GM18502 (cell line): ENCODE measurements at regions not wholly inside any gene's neighbourhood (a gene's known extent, or its start where the extent isn't known, plus 50 kb on each side); places are given as distances from the start of the nearest gene placed in this dataset.

Source experiments
- ATAC-seq: cut with Tn5 transposase; IDR thresholded peaks from one replicate; pipeline ENCODE4 v1.9.1; 2021; ENCODE audit warnings: mild to moderate bottlenecking; ENCODE audit not compliant: unreplicated experiment, poor library complexity

DNA sequence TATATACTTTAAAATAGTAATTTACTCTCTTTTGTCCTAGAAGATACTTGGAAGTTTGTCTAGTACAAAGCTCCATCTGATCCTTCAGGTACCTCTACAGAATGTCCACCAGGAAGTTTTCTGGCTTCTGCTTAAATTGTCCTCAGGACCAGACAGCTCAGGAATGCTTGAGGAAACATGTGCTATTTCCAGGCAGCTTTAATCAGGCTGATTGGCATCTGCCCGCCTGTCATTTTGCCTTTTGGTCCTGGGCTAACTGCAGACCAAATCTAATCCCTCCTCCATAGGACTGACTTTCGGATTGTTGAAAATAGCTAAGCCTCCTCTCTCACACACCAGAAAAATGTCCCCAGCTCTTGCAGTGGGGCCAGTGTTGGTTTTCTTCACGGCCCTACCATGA is 113.4 kb upstream of the RGMA start:
- ATAC-seq = no peak

DNA sequence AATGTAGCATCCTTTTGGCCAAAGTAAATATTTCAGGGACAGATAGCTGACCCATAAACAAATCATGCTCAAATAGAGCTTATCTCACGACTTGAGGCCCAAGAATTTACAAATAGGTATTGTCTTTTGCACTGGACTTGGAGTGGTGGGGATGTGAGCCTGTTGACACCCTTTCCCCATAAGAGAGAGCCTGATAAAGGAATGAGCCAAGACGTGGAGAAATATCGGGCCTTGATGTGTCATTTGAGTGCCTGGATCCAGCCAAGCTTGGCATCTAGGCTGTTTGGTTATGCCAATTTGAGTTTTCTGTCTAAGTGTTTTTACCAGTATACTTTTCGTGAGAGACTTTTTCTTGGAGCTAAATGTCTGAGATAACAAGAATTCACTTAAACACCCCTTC is 112.9 kb upstream of the RGMA start:
- ATAC-seq = no peak

DNA sequence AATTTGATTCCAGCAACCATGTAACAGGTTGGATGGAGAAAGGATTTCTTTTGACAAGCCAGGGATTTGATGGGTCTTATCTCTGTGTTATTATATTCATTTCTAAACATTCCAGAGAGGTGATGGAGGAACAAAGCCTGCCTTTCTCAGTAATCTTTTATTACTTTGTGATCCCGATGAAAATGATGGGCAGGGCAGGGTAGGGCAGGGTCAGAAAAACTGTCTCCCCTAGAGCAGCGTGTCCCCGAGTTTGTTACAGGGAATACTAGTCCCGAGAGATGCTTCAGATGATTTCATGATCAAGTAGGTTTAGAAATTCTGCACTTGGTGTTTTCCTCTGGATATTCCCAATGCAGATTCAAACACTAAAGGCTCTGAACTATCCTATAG is 111.8 kb upstream of the RGMA start:
- no peak for ATAC-seq

DNA sequence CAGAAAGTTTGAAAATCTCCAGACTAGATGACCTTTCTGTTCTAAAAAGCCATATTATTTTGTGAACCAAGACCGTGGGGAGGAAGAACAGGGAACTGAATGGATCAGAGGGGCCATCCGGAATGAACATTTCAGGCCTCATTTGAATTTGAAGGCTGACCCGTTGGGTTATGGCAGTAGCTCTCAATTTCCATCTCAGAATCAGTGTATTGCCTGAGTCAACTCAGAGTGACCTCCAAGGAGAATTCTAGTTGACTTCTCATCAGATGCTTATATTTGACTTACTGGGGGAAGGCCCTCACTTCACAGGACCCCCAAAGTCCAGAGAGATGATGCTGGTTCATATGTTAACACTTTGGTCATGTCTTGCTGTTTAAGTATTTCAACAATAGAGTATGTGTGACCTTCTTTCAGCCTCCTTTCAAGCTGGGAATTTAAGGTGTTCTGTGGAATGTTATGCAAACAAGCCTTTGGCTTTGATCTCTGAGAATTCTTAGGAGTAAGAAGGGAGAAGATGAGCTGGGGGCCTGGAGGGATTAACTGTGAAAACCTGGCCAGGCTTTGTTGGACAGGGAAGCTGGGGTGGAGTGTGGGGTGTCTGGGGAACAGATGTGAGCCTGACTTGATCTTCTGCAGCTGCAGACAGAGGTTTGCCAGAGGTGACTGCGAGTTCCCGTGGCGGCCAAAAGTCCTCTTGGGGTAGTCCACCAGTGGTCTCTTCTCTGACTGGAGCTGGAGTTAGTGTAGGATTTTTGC is 111.2 kb upstream of the RGMA start:
- ATAC-seq = no peak

DNA sequence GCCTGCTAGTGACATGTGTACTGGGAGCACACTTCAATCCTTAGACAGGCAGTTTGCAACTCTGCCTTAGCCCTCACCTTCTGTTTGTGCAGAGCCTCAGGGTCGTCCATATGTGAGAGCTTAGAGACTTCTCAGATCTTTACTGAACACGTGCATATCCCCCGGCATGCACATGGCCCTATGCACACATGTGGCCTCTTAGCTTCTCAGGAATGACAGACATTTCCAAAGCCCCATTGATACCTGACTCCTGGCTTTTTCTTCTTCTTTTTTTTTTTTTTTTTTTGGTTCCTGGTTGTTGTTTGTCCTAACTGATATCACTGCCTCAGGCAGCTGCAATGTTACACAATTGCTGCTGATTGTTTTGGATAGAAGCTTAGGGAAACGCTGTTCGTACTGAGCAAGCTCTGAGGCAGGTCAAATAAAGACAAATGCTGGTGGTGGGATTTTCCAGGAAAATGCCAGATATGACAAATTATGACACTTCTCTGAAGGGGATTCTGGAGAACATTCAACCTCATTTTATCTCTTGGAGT is 107.2 kb upstream of the RGMA start:
- ATAC-seq = no peak

DNA sequence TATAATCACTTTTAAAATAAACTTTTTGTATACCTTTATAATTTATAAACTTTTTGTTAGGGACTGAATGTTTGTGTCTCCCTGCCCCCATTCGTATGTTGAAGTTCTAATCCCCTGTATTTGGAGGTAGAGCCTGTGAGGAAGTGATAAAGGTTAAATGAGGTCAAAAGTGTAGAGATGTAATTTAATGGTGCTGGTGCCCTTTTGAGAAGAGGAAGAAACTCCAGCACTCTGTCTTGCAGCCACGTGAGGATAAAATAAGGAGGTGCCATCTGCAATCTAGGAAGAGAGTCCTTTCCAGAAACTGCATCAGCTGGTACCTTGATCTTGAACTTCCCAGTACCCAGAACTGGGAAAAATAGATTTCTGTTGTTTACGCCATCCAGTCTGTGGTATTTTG is 106.1 kb upstream of the RGMA start:
- ATAC-seq = no peak

DNA sequence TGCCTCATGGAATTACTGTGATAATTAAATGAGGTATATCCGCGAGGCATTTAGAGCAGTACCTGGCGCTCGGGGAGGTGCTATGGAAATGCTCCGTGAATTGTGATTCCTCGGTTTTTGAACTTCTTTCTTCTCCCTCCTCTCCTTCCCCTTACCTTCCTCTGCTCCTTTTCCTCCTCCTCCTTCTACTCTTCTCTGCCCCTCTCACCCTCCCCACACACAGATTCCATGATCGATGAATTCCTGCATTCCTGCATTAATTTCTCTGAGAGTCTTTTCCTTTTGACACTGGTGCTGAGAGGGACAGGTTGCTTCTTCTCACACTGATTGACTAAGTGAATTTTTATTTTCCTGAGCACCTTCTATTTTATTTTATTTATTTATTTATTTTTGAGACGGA is 101.2 kb upstream of the RGMA start:
- no peak for ATAC-seq

DNA sequence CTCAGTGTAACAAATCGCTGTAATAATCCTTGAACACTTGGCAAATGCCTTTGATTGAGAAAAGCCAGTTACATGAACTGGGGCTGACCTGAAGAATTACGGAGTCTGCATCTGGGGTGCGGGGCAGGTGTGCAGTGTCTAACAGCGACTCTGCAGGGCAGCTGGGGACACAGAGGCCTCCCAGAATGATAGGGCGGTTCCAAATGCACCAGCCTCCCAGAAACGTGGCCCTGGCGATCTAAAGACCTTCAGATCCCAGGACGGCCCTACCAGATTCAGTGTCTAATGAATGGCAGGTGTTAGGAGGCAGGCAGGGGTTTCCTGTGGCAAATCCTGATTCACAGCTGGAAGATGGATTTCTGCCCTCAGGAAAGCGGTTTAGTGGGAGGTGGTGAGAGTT is 100.5 kb upstream of the RGMA start:
- ATAC-seq = no peak

DNA sequence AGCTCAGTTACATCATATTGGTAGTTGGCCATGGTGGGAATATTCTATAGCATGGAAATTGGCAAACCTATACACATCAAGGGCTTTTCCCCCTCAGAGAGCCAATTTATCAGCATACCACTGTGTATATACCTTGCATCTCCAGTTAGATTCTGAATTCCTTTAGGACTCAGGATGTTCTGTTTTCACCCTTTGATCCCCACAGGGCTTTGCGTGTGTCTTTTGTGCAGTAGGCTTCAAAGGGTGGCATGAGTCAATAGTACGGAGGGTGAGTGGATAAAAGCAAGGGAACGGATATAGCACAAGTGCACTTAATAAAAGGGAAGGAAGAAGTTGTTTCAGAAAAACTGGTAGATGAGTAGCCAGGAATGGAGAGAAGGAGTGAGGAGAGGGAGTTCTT is 99.2 kb upstream of the RGMA start:
- ATAC-seq = no peak

DNA sequence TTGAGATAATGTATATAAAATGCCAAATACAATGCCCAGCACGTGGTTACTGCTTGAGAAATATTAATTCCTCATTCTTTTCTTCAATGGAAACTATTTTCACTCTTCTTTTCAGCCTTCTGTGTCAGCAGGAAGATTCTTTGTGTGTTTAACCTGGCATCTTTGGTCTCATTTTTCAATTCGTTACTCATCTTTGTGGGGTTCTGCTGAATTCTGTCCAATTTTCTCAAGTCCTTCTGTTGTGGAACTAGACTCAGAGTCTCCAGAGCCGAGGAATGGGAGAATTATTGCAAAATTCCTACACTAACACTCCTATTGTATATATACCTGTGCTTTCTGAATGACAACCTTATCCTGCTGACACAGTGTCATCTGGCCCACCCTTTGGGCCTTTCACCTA is 96.8 kb upstream of the RGMA start:
- no peak for ATAC-seq

DNA sequence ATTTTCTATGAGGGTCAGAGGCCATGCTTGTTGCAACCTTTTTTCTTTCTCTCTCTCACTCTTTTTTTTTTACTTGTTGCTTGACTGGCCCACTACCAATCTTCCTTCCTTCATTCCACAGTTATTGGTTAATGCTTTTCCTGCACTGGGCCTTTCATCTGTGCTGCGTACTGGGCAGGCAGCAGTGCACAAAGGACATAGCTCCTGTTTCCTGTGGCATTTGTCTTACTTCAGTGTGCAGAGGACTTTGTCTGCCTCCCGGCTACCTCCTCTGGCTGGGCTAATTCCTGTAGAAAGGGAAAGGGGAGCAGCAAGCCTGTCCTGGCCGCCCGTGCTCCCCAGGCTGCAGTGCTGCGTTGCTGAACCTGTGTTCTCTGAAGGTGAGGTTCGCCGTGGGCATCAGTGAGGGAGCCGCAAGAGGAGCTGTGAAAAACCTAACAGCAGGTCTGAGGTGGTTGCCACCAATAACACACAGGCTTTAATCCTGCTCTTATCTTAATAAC is 93.7 kb upstream of the RGMA start:
- ATAC-seq = no peak

DNA sequence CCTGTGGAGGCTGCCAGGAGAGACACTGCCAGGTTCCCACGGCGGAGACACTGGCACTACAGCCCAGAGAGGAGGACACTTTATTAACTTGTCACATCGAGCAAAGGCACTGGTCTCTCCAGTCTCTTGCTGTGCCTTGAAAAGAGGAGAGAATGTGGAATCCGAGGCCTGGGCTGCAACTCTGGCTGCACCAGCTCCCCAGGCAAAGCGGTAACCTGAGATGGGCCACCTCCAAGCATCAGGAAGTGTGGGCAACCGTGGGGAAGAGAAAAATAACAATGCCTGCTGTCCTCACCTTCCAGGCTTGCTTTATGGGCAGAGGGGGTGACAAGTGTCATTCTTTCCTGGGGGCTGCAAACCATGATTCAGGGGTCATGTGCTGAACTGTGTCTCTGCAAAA is 91.6 kb upstream of the RGMA start:
- ATAC-seq = no peak

DNA sequence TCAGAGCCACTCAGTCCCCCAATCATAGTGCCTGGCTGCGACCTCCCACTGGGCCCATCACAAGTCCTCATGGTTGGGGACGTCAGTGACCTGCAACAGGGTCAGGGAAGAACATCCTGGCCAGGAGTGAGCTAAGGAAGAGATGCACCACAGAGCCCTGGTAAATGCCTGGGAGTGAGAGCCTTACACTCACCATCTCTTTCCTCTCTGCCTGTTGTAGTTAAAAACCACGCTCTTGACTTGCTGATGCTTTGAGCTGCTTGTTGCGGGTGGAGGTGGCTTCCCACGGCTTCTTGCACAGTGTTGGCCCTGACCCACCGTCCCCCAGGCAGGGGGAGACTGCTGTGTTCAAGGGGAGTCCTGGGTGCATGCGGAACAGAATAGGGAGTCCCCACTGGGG is 91.1 kb upstream of the RGMA start:
- ATAC-seq = no peak

DNA sequence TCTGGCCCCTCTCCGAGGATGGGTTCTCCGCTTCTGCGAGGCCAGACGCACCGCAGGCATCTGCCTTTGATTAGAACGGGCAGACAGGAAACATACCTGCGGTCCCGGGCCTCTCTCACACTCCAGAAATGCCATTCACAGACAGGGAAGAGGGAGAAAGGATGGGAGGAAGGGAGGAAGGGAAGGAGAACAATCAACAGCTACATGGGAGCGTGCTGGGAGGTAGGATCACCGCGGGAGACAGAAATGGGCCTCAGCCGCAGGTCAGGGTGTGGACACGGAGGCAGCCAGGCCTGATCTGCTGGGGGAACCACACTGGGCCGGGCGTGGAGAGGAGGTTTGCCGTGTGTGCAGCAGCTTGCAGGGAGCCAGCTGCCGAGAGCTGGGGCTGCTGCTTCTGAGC is 90.7 kb upstream of the RGMA start:
- ATAC-seq = no peak

DNA sequence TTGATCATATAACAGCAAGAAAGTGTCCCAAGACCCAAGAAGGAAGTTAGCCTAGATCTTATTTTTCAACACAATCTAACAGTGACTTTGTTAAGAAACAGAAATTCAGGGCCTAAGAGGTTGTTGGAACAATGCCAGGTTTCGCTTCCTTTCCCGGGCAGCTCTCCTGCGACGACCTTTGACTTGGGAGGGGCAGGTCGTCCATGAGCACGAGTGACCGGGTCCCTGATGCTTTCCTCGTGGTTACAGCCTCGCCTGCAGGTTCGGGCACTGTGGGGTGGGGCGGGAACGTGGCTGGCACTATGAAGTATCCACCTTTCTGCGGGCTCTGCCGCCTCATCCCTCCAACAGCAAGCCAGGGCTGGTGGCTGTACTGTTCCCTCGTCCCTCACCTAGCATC is 90.1 kb upstream of the RGMA start:
- ATAC-seq = no peak

DNA sequence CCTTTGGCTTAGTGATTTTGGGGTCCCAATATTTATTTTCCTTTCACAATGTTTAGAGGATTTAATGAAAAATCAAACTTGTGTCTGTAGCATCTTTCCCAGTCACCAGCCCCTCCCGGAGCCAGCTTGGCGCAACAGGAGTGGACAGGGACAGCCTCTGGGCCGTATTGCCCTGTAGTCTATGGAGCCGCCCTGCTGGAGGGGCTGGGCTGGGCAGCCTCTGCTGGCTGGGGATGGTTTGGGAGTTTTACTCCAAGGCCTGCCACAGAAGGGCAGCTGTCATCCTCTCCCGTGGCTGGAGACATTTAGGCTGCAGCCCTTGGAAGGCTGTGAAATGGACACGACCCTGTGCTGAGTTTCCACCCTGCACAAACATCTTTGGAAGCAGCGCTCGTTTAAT is 89.4 kb upstream of the RGMA start:
- no peak for ATAC-seq

DNA sequence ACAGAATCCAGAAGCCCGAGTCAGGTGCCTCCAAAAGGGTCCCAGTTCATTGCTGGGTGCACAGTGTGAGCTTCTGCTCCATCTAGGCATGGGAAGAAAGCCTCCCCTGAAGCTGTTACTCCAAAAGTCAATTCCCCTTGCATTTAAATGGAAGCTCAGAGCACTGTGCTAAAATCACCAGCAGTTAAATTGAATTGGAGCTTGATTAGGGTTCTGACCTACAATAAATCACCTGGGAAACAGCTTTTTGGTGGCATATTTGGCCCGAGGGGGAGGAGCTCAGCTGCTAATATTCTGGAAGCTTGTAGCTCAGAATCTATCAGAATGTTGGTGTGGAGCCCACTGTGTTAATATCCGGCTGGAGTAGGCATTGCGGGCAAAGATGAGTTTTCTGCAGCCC is 87.1 kb upstream of the RGMA start:
- ATAC-seq = no peak

DNA sequence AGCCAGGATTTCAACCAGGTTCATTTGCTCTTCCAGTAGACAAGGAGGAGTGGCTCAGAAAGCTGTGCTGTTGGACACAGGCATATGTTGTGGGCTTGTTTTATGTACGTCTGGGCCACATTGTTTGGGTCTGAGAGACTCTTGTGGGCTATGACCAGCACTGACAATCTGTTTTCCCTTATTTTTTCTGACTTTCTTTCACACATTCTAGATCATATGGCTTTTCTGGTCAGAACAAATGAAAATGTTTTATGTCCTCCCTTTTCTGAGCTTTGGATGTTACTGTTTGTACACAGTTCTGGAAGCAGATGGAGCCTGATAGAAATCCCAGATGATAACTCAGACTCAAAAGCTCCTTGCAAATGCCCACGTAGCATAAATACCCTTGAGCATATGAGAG is 85.8 kb upstream of the RGMA start:
- ATAC-seq = no peak

DNA sequence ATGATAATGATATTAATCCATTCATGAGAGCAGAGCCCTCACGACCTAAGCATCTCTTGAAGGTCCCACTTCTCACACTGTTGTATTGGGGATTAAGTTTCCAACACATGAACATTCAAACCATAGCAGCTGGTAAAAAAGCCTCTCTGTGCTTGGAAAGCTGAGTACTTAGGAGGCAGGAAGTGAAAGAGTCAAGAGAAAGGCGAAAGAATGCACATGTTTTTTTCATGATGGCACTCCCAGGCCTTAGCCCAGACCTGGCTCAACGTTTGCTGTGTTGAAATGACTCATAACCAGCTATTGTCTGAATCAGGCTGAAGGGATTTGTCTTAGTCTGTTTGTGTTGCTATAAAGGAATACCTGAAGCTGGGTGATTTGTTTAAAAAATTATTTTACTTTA is 84.4 kb upstream of the RGMA start:
- peak; percentile 58 for ATAC-seq

DNA sequence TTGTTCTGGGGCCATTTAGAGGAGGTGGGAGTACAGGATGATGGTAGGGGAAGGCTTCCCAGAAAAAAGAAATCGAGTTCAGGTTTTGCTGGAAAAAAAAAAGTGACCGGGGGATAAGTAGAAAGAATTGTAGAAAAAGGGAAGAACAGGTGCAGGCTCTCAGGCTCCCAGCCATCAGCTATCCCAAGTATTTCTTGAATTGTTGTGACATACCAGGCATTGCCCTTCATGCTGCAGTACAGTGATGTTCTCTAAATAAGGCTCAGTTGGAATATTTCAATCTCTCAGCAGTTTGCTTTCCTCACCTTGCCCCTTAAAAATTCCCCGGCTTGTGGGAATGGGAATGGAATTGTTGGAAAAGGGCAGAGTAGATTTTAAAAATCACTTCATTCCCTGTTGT is 82.5 kb upstream of the RGMA start:
- no peak for ATAC-seq

DNA sequence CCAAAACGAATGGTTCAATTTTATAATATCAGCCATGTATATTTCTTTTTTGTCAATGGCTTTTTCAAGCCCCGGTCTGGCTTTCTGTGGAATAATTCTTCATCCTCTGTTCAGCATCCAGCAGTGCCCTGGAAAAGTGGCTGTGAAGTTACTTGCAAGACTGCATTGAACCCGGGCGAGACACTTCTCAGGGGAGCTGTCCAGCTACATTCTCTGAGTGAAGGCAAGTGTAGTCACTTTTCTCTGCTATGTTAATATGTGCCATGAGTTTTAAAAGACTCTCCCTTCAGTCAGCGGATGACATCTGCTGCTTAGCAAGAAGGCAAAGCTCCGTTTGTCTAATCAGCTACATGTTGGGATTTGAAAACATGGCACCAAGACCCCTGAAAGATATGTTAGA is 81.3 kb upstream of the RGMA start:
- ATAC-seq = no peak

DNA sequence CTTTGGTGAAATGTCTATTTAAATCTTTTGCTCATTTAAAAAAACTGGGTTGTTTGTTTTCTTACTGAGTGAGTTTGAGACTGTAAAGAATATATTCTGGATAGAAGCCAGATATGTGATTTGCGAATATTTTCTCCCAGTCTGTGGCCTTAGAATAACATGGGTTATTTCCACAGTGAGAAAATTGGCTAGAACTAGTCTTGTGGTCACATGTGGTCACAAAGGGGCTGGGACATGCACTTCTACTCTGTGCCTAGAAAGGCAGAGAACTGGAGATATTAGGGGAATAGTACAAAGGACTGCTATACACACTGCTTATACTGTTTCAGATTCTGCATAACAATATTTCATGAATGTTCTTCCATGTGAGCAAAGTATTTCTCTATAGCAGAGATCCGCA is 79.9 kb upstream of the RGMA start:
- ATAC-seq = no peak
